ENCODE measurements at regions not wholly inside any gene's neighbourhood (a gene's known extent, or its start where the extent isn't known, plus 50 kb on each side); places are given as distances from the start of the nearest gene placed in this dataset.
"Not testable (repeated sequence)": the region's sequence is repeated elsewhere in the genome, so short reads cannot be mapped to it uniquely, and the experiment has no call there.

DNA sequence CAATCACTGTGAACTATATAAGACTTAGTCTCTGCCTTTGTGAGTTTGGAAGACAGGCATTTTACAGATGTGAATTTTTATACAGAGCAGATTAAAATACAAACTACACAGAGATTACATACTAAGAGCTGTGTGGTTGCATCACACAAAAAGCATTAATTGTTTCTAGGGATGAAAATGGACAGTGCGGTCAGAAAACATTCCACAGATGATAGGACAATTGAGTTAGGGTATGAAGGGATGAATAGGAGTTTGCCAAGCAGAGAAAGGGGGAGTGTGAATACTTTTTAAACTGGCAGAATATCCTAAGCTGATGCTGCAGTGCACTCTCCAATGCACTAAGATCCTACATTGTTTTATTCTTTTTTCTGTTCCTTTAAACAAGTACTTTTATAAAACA, 345.8 kb downstream of the VRK1 start:
- DNase-seq (ENCODE audit: low read depth): no peak
- TF ChIP-seq, protein P1, sequence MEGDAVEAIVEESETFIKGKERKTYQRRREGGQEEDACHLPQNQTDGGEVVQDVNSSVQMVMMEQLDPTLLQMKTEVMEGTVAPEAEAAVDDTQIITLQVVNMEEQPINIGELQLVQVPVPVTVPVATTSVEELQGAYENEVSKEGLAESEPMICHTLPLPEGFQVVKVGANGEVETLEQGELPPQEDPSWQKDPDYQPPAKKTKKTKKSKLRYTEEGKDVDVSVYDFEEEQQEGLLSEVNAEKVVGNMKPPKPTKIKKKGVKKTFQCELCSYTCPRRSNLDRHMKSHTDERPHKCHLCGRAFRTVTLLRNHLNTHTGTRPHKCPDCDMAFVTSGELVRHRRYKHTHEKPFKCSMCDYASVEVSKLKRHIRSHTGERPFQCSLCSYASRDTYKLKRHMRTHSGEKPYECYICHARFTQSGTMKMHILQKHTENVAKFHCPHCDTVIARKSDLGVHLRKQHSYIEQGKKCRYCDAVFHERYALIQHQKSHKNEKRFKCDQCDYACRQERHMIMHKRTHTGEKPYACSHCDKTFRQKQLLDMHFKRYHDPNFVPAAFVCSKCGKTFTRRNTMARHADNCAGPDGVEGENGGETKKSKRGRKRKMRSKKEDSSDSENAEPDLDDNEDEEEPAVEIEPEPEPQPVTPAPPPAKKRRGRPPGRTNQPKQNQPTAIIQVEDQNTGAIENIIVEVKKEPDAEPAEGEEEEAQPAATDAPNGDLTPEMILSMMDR (conservative IDR thresholded peaks at IDR 0.05; ENCODE audit: low read depth, low read length): no peak
- H3K4me3 ChIP-seq (ENCODE audit: low read length): no peak overlapping the region

DNA sequence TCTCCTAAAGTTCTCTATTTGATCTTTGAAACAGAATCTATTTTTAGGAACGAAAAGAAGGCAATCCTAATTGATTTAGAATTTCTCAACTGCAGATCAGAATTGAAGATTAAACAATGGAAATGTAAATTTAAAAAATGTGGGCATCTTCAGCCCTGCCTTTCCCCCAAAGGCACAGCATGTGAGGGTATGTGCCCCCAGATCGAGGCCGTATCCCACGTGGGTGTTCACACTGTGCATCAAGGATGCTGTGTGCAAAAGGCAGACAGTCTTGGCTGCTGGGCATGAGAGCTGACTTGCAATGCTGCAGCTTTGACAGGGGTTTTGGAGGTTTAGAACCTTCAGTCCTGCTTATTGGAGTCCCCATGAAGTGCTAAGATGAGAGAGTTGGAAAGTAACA, 346.3 kb downstream of the VRK1 start:
- H3K4me3 ChIP-seq (ENCODE audit: low read length): no peak overlapping the region
- TF ChIP-seq, protein P1 (conservative IDR thresholded peaks at IDR 0.05; ENCODE audit: low read depth, low read length): no peak
- no peak for DNase-seq (ENCODE audit: low read depth)

DNA sequence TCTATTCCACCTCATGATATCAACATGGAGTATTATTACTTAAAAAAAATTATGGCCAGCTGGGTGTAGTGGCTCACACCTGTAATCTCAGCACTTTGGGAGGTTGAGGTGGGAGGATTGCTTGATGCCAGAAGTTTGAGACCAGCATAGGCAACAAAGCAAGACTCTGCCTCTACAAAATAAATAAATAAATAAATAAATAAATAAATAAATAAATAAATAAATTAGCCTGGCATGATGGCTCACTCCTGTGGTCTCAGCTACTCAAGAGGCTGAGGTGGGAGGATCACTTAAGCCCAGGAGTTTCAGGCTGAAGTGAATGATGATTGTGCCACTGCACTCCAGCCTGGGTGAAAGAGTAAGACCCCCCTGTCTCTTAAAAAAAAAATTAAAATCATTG, 350.8 kb downstream of the VRK1 start:
- not testable (repeated sequence) for DNase-seq (ENCODE audit: low read depth); H3K4me3 ChIP-seq (ENCODE audit: low read length)

DNA sequence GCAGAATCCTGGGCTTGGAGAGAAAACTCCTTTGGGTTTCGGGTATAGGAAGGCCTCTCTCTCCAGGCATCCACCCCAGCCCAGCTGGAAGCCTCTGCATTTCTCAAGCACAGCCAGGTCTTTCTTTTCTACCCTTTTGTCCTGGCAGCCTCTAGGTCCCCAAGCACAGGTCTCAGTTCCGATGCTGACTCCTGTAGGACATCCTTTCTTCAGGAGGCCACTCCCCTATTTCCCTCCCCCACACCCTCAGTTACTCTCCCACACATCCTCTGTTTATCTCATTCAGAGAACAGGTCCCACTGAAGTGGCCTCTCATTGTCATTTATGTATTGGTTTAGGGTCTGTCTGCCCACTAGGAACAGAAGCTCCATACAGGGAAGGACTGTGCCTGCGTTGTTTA, 352.6 kb downstream of the VRK1 start:
- no peak for DNase-seq (ENCODE audit: low read depth)
- no peak overlapping the region for H3K4me3 ChIP-seq (ENCODE audit: low read length)
- TF ChIP-seq, protein P1 (conservative IDR thresholded peaks at IDR 0.05; ENCODE audit: low read depth, low read length): no peak

DNA sequence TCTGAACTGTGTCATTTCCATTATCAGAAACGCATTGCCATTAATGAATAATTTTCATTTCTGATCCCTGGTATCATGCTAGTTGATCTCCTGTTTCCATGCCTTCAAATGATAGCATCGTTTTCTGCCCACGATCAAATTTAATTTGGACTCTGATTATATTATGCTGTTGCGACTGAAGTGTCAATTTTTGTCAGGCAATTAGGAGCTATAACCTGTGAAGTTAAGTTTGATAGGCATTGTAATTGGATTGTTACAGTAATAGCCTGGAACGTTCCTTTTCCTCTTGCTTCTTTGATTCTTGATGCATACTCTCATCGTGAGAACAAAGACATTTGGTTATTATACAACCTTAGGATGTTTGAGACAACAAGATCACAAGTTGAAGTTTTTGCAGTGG, 356.3 kb downstream of the VRK1 start:
- no peak overlapping the region for H3K4me3 ChIP-seq (ENCODE audit: low read length)
- TF ChIP-seq, protein P1 (conservative IDR thresholded peaks at IDR 0.05; ENCODE audit: low read depth, low read length): no peak
- no peak for DNase-seq (ENCODE audit: low read depth)

DNA sequence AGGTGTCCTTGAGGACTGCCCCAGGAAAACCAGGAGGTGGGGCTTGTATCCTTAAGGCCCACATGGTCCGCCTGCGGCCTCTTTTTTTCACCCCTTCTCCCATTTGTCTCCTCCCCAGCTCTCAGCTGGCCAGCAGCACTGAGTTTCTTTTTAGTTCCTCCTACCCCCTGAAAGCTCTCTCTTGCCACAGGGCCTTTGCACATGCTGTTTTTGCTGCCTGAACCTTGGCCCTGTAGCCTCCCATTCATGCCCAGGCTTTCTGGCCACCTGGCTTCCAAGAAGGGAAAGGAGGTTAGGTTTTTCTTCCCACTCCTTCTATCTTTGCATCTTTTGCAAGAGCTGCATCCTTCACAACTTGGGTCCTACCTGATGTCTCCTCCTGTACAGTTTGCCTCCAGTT, 358.1 kb downstream of the VRK1 start:
- TF ChIP-seq, protein P1 (conservative IDR thresholded peaks at IDR 0.05; ENCODE audit: low read depth, low read length): no peak
- no peak for DNase-seq (ENCODE audit: low read depth)
- no peak overlapping the region for H3K4me3 ChIP-seq (ENCODE audit: low read length)

DNA sequence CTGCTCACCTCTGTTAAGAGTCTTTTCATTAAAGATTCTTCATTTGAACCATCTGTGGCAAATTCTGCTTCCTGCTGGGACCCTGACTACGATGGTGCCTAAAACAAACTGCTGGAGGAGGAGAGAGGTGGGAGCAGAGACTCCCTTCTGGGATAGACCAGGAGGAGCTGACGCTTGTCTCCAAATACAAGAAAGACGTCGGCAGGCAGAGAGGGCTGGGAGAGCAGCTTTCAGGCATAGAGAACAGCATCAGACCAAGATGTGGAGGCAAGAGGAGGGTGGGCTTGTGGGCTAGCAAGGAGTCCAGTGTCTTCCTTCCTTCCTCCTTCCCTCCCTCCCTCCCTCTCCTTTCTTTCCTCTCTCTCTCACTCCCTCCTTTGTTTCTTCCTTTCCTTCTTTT, 358.6 kb downstream of the VRK1 start:
- H3K4me3 ChIP-seq (ENCODE audit: low read length): no peak overlapping the region
- DNase-seq (ENCODE audit: low read depth): no peak
- TF ChIP-seq, protein P1 (conservative IDR thresholded peaks at IDR 0.05; ENCODE audit: low read depth, low read length): no peak

DNA sequence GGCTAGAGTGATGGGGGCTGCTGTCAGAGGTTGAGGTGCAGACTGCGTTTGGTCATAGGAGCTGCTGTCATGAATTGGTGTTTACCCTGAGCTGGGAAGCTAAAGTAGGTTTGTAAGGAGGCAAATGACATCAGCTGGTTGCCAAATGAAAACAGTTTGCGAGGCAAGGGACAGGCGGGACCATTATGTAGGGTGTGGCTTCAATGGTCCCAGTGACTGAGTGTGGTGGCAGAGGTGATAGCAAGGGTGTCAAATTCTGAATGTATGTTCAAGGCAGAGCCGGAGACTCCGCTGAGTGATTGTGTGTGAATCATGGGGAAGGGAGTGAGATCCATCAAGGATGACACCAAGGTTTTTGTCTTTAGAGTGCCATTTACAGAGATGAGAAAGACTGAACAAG, 359.5 kb downstream of the VRK1 start:
- DNase-seq (ENCODE audit: low read depth): no peak
- TF ChIP-seq, protein P1 (conservative IDR thresholded peaks at IDR 0.05; ENCODE audit: low read depth, low read length): no peak

More for the DNA sequence above, 359.5 kb downstream of the VRK1 start:
- H3K4me3 ChIP-seq (ENCODE audit: low read length): no peak overlapping the region

Measured in retinal pigment epithelial cell (primary cell).